NOMO-1 treated with dmso at 0.1 percent for 144 hours (cell line): ENCODE measurements at regions not wholly inside any gene's neighbourhood (a gene's known extent, or its start where the extent isn't known, plus 50 kb on each side); places are given as distances from the start of the nearest gene placed in this dataset.

Experiments used
- DNase-seq: peaks from one replicate; lab custom pipeline; 2025; ENCODE audit not compliant: unreplicated experiment; lab: John Stamatoyannopoulos, UW

- DNase-seq, result no peak
These were observed 79.7 kb upstream of the CDIN1 start for GRCh38 chr15:36499412-36500389.

GRCh38 chr15:36501063-36501678 lies 78.3 kb upstream of the CDIN1 start:
- peak; percentile 27 for DNase-seq

GRCh38 chr15:36502509-36502908 lies 76.9 kb upstream of the CDIN1 start:
- DNase-seq, result no peak

- DNase-seq, result no peak
These were observed 72.6 kb upstream of the CDIN1 start for GRCh38 chr15:36506733-36507356.

GRCh38 chr15:36507458-36507857 lies 72.0 kb upstream of the CDIN1 start:
- DNase-seq, result no peak

GRCh38 chr15:36511594-36511993 lies 67.8 kb upstream of the CDIN1 start:
- no peak for DNase-seq

GRCh38 chr15:36517758-36518157 lies 61.7 kb upstream of the CDIN1 start:
- no peak for DNase-seq

- no peak for DNase-seq
These were observed 60.4 kb upstream of the CDIN1 start for GRCh38 chr15:36519067-36519466.

GRCh38 chr15:36525430-36525829 lies 54.0 kb upstream of the CDIN1 start:
- DNase-seq, result no peak

GRCh38 chr15:36527235-36528162 lies 51.9 kb upstream of the CDIN1 start:
- no peak for DNase-seq

GRCh38 chr15:36529296-36530011 lies 50.0 kb upstream of the CDIN1 start:
- no peak for DNase-seq
